OCI-LY7 (cell line): ENCODE measurements at regions not wholly inside any gene's neighbourhood (a gene's known extent, or its start where the extent isn't known, plus 50 kb on each side); places are given as distances from the start of the nearest gene placed in this dataset. TPM values are rescaled to one million over a fixed set of nuclear protein-coding genes. Genes with fewer than 3 reads are reported as not detected.

Experiments
- BruUV-seq: library from RNA; stranded (reverse); fragments of 400-500 nt; replicated peaks from 2 replicates; lab custom pipeline; 2021; lab: Mats Ljungman, UMichigan
- CTCF ChIA-PET: fragments of 300-600 bp; sonication (Branson Sonifier 250); formaldehyde crosslinking; loops from one replicate; lab custom pipeline; 2022; ENCODE audit warnings: antibody characterized with exemption; ENCODE audit not compliant: unreplicated experiment; lab: Charles Lee
- POLR2A ChIA-PET: fragments of 300-600 bp; sonication (Branson Sonifier 250); formaldehyde crosslinking; loops from one replicate; lab custom pipeline; 2022; ENCODE audit warnings: antibody characterized with exemption; lab: Charles Lee
- DNase-seq: peaks from one replicate; pipeline ENCODE4 v3.0.0-alpha.2; 2015; ENCODE audit warnings: low spot score
- H2AFZ ChIP-seq: fragments of 200-600 bp; sonication (generic), shearing (Covaris generic); 2 replicates; pipeline ENCODE4 v1.6.1; 2014; ENCODE audit warnings: mild to moderate bottlenecking, antibody characterized with exemption, low read length, moderate library complexity
- H3K27ac ChIP-seq: fragments of 200-600 bp; sonication (generic); 2 replicates; pipeline ENCODE4 v1.5.1; 2014; ENCODE audit warnings: mixed run types, low read depth, mild to moderate bottlenecking, moderate library complexity, low read length, inconsistent platforms; ENCODE audit not compliant: poor library complexity, severe bottlenecking
- H3K36me3 ChIP-seq: fragments of 200-600 bp; sonication (generic); 2 replicates; pipeline ENCODE4 v1.6.1; 2014; ENCODE audit warnings: mild to moderate bottlenecking, antibody characterized with exemption, low read length, moderate library complexity, mixed read lengths; ENCODE audit not compliant: insufficient read depth
- H3K4me1 ChIP-seq: fragments of 200-600 bp; sonication (generic); 2 replicates; pipeline ENCODE4 v1.5.1; 2014; ENCODE audit warnings: mild to moderate bottlenecking, low read length; ENCODE audit not compliant: insufficient read depth, poor library complexity, severe bottlenecking
- H3K4me2 ChIP-seq: fragments of 200-600 bp; sonication (generic); 2 replicates; pipeline ENCODE4 v1.6.1; 2014; ENCODE audit warnings: mild to moderate bottlenecking, low read length
- H3K4me3 ChIP-seq: fragments of 200-600 bp; sonication (generic); 2 replicates; pipeline ENCODE4 v1.5.1; 2014; ENCODE audit warnings: mild to moderate bottlenecking, low read depth, low read length; ENCODE audit not compliant: poor library complexity, severe bottlenecking
- H3K79me2 ChIP-seq: fragments of 200-600 bp; sonication (generic); 2 replicates; pipeline ENCODE4 v1.6.1; 2016; ENCODE audit warnings: low read depth, mild to moderate bottlenecking, low read length, moderate library complexity, mixed read lengths; ENCODE audit not compliant: insufficient read depth
- H3K9me2 ChIP-seq: fragments of 200-600 bp; sonication (generic); 2 replicates; pipeline ENCODE4 v1.6.1; 2016; ENCODE audit warnings: mild to moderate bottlenecking, low read length, mixed read lengths; ENCODE audit not compliant: insufficient read depth
- H3K9me3 ChIP-seq: fragments of 200-600 bp; sonication (generic); 2 replicates; pipeline ENCODE4 v1.6.1; 2014; ENCODE audit warnings: mild to moderate bottlenecking, mixed run types, low read length, mixed read lengths
- H4K20me1 ChIP-seq: fragments of 200-600 bp; sonication (generic); 2 replicates; pipeline ENCODE4 v1.6.1; 2014; ENCODE audit warnings: mild to moderate bottlenecking, antibody characterized with exemption, low read length, moderate library complexity, mixed read lengths; ENCODE audit not compliant: insufficient read depth
- CTCF ChIP-seq: fragments of 200-600 bp; sonication (generic); conservative IDR thresholded peaks from 2 replicates; pipeline ENCODE4 v1.5.1; 2014; ENCODE audit warnings: mild to moderate bottlenecking, antibody characterized with exemption, low read length, moderate library complexity, mixed read lengths
- EZH2phosphoT487 ChIP-seq: fragments of 200-600 bp; sonication (generic); IDR thresholded peaks from 2 replicates; pipeline ENCODE4 v1.6.1; 2018; ENCODE audit warnings: low read depth, borderline replicate concordance, mild to moderate bottlenecking, mixed run types, antibody characterized with exemption, low read length, moderate library complexity, mixed read lengths
- intact Hi-C: fragments of 100-400 bp; cut with micrococcal nuclease; formaldehyde crosslinking; loops from one replicate; pipeline ENCODE4 v1.10.0; 2022; ENCODE audit not compliant: unreplicated experiment
- small RNA-seq: library from RNA; depleted of rRNA; stranded (forward); fragments of <200 nt; gene quantifications from one replicate; pipeline ENCODE3, GENCODE V24; 2014

GRCh38 chr3:73326396-73326795 lies 264.9 kb downstream of the EBLN2 start:
- Histone ChIP-seq H3K36me3 (no peaks in the 10 kb centered on the region), H3K9me2 (no peaks in the 10 kb centered on the region), H3K79me2 (no peaks in the 10 kb centered on the region), H3K9me3 (no peaks in the 10 kb centered on the region), H4K20me1 (no peaks in the 10 kb centered on the region), H2AFZ (no peak overlapping the region), H3K4me2 (no peak overlapping the region), H3K4me3 (no peak overlapping the region), H3K27ac (no peak overlapping the region), H3K4me1 (no peaks in the 10 kb centered on the region)
- no peak for TF ChIP-seq EZH2phosphoT487
- TF ChIP-seq CTCF = no peak
- no peak for DNase-seq
- CTCF ChIA-PET = no interaction called here
- POLR2A ChIA-PET = no interaction called here
- no TSS peak for BruUV-seq
- intact Hi-C loops = no loop called here

GRCh38 chr3:73327052-73327451 lies 265.6 kb downstream of the EBLN2 start:
- DNase-seq = no peak

More at GRCh38 chr3:73327052-73327451, 265.6 kb downstream of the EBLN2 start:
- Histone ChIP-seq H2AFZ (no peak overlapping the region), H3K27ac (no peak overlapping the region), H3K9me2 (no peaks in the 10 kb centered on the region), H3K4me2 (no peak overlapping the region), H4K20me1 (no peaks in the 10 kb centered on the region), H3K36me3 (no peaks in the 10 kb centered on the region), H3K9me3 (no peaks in the 10 kb centered on the region), H3K4me1 (no peaks in the 10 kb centered on the region), H3K79me2 (no peaks in the 10 kb centered on the region), H3K4me3 (no peak overlapping the region)
- intact Hi-C loops = no loop called here
- CTCF ChIA-PET = no interaction called here
- no TSS peak for BruUV-seq
- TF ChIP-seq CTCF = no peak
- TF ChIP-seq EZH2phosphoT487 = no peak
- POLR2A ChIA-PET = interaction anchor here (1.2 kb wide), 1 partner anchor 8 kb away, joined by 4 read pairs; no protein-coding TSS in a partner anchor

Small RNA genes lying in the stretch of these regions (small RNA-seq; reads per million reads assigned to genes)
- gene RNU6-1270P = not detected
